HepG2 (cell line): ENCODE measurements at regions not wholly inside any gene's neighbourhood (a gene's known extent, or its start where the extent isn't known, plus 50 kb on each side); places are given as distances from the start of the nearest gene placed in this dataset.

Experiments
- KDM4B ChIP-seq: sonication (generic); formaldehyde crosslinking; IDR thresholded peaks from 2 replicates; pipeline ENCODE4 v1.4.0; 2020; ENCODE audit warnings: missing genetic modification reagents
- REPIN1 ChIP-seq: sonication (generic); formaldehyde crosslinking; IDR thresholded peaks from 2 replicates; pipeline ENCODE4 v1.8.0; 2022; ENCODE audit warnings: missing genetic modification reagents, low read depth, mild to moderate bottlenecking, borderline replicate concordance
- SALL1 ChIP-seq: sonication (generic); formaldehyde crosslinking; IDR thresholded peaks from 2 replicates; pipeline ENCODE4 v1.8.0; 2022; ENCODE audit warnings: mild to moderate bottlenecking, missing genetic modification reagents
- SRF ChIP-seq: IDR thresholded peaks from 2 replicates; pipeline ENCODE4 v1.6.1; 2011; ENCODE audit warnings: mild to moderate bottlenecking, low read depth, low read length, moderate library complexity
- ZNF550 ChIP-seq: sonication (generic); formaldehyde crosslinking; IDR thresholded peaks from 2 replicates; pipeline ENCODE4 v1.4.0; 2020; ENCODE audit warnings: mild to moderate bottlenecking, missing genetic modification reagents, borderline replicate concordance
- TF ChIP-seq, protein P1 (sequence below): IDR thresholded peaks from 2 replicates; pipeline ENCODE4 v1.6.1; 2016; ENCODE audit warnings: missing compliant biosample characterization, missing genetic modification reagents, borderline replicate concordance
- TF ChIP-seq, protein P2 (sequence below): sonication (generic); formaldehyde crosslinking; IDR thresholded peaks from 2 replicates; pipeline ENCODE4 v1.4.0; 2020; ENCODE audit warnings: mild to moderate bottlenecking, missing genetic modification reagents
- TF ChIP-seq, protein P3 (sequence below): sonication (generic); formaldehyde crosslinking; IDR thresholded peaks from 2 replicates; pipeline ENCODE4 v1.8.1; 2022; ENCODE audit warnings: low read depth, mild to moderate bottlenecking, missing genetic modification reagents

DNA sequence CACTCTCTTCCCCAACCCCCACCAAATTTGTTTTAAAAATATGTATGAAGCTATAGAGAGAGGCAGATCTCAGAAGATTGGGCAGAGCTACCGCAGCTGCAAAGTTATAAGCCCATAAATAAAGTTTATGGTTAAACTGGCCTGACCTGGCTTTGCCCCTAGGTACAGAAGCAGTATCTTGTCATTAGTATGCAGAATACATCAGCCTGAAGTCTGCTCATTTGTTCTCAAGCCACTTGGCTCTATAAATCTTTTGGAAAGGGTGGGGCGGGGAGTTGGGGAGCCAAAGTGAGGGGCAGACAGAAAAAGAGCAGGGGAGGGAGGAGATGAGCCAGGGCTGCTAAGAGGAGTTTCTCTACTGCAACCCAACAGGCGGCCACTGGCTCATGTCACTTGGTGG lies 113.2 kb downstream of the SOX9 start (continued):
- TF ChIP-seq, protein P1, sequence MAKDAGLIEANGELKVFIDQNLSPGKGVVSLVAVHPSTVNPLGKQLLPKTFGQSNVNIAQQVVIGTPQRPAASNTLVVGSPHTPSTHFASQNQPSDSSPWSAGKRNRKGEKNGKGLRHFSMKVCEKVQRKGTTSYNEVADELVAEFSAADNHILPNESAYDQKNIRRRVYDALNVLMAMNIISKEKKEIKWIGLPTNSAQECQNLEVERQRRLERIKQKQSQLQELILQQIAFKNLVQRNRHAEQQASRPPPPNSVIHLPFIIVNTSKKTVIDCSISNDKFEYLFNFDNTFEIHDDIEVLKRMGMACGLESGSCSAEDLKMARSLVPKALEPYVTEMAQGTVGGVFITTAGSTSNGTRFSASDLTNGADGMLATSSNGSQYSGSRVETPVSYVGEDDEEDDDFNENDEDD (CRISPR knock-in tag), result no peak
- no peak for TF ChIP-seq REPIN1 (CRISPR knock-in tag)
- no peak for TF ChIP-seq SRF
- TF ChIP-seq SALL1 (CRISPR knock-in tag), result no peak
- TF ChIP-seq, protein P2, sequence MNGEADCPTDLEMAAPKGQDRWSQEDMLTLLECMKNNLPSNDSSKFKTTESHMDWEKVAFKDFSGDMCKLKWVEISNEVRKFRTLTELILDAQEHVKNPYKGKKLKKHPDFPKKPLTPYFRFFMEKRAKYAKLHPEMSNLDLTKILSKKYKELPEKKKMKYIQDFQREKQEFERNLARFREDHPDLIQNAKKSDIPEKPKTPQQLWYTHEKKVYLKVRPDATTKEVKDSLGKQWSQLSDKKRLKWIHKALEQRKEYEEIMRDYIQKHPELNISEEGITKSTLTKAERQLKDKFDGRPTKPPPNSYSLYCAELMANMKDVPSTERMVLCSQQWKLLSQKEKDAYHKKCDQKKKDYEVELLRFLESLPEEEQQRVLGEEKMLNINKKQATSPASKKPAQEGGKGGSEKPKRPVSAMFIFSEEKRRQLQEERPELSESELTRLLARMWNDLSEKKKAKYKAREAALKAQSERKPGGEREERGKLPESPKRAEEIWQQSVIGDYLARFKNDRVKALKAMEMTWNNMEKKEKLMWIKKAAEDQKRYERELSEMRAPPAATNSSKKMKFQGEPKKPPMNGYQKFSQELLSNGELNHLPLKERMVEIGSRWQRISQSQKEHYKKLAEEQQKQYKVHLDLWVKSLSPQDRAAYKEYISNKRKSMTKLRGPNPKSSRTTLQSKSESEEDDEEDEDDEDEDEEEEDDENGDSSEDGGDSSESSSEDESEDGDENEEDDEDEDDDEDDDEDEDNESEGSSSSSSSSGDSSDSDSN, result no peak
- TF ChIP-seq KDM4B (CRISPR knock-in tag), result no peak
- TF ChIP-seq ZNF550 (CRISPR knock-in tag), result no peak
- TF ChIP-seq, protein P3, sequence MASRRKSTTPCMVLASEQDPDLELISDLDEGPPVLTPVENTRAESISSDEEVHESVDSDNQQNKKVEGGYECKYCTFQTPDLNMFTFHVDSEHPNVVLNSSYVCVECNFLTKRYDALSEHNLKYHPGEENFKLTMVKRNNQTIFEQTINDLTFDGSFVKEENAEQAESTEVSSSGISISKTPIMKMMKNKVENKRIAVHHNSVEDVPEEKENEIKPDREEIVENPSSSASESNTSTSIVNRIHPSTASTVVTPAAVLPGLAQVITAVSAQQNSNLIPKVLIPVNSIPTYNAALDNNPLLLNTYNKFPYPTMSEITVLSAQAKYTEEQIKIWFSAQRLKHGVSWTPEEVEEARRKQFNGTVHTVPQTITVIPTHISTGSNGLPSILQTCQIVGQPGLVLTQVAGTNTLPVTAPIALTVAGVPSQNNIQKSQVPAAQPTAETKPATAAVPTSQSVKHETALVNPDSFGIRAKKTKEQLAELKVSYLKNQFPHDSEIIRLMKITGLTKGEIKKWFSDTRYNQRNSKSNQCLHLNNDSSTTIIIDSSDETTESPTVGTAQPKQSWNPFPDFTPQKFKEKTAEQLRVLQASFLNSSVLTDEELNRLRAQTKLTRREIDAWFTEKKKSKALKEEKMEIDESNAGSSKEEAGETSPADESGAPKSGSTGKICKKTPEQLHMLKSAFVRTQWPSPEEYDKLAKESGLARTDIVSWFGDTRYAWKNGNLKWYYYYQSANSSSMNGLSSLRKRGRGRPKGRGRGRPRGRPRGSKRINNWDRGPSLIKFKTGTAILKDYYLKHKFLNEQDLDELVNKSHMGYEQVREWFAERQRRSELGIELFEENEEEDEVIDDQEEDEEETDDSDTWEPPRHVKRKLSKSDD, result no peak
- TF ChIP-seq, all 625 proteins: peak for 0
